Esophagus muscularis mucosa (tissue), 4 donors: ENCODE measurements at regions not wholly inside any gene's neighbourhood (a gene's known extent, or its start where the extent isn't known, plus 50 kb on each side); places are given as distances from the start of the nearest gene placed in this dataset.

ENCODE experiments used
- CTCF ChIP-seq, 3 experiments: fragments of 200-600 bp in 2 of 3; fragments of 450-650 bp in 1 of 3; sonication (generic) in 2 of 3; IDR thresholded peaks; one replicate each; pipeline ENCODE4 v1.5.1; 2017 to 2019; ENCODE audit warnings: antibody characterized with exemption in 3 of 3, mild to moderate bottlenecking in 2 of 3, moderate library complexity in 1 of 3
- EP300 ChIP-seq: sonication (generic); formaldehyde crosslinking; IDR thresholded peaks from one replicate; pipeline ENCODE4 v1.6.1; 2017; ENCODE audit warnings: antibody characterized with exemption
- POLR2A ChIP-seq: fragments of 450-650 bp; IDR thresholded peaks from one replicate; pipeline ENCODE4 v1.6.1; 2017; ENCODE audit warnings: antibody characterized with exemption, moderate library complexity, mild to moderate bottlenecking, low read depth
- POLR2AphosphoS5 ChIP-seq, 2 donors: sonication (generic); formaldehyde crosslinking; IDR thresholded peaks; one replicate each; pipeline ENCODE4 v1.6.1; 2017; ENCODE audit warnings: antibody characterized with exemption in 2 of 2

- TF ChIP-seq POLR2AphosphoS5 (IDR thresholded peaks at IDR 0.05) (no peak), CTCF (IDR thresholded peaks at IDR 0.05) (no peak), POLR2A (no peak), EP300 (no peak)
Observed at GRCh38 chr13:68609661-68610060, 1379.5 kb upstream of the PCDH9 start.
